GM23248 (cell line): ENCODE measurements at regions not wholly inside any gene's neighbourhood (a gene's known extent, or its start where the extent isn't known, plus 50 kb on each side); places are given as distances from the start of the nearest gene placed in this dataset.

Source experiments
- EZH2 ChIP-seq: fragments of 200-600 bp; sonication (generic); IDR thresholded peaks from 2 replicates; pipeline ENCODE4 v1.6.1; 2018; ENCODE audit warnings: antibody characterized with exemption, mild to moderate bottlenecking; ENCODE audit not compliant: insufficient read depth, poor library complexity, severe bottlenecking
- EZH2phosphoT487 ChIP-seq: fragments of 200-600 bp; sonication (generic); IDR thresholded peaks from 2 replicates; pipeline ENCODE4 v1.6.1; 2018; ENCODE audit warnings: antibody characterized with exemption, moderate library complexity, mild to moderate bottlenecking, low read depth; ENCODE audit not compliant: insufficient read depth

- TF ChIP-seq EZH2, result no peak
- TF ChIP-seq EZH2phosphoT487, result no peak
Measured at GRCh38 chr20:48148916-48149672, 363.8 kb upstream of the SULF2 start.
